ENCODE measurements at regions not wholly inside any gene's neighbourhood (a gene's known extent, or its start where the extent isn't known, plus 50 kb on each side); places are given as distances from the start of the nearest gene placed in this dataset.
"Not testable (repeated sequence)": the region's sequence is repeated elsewhere in the genome, so short reads cannot be mapped to it uniquely, and the experiment has no call there.

DNA sequence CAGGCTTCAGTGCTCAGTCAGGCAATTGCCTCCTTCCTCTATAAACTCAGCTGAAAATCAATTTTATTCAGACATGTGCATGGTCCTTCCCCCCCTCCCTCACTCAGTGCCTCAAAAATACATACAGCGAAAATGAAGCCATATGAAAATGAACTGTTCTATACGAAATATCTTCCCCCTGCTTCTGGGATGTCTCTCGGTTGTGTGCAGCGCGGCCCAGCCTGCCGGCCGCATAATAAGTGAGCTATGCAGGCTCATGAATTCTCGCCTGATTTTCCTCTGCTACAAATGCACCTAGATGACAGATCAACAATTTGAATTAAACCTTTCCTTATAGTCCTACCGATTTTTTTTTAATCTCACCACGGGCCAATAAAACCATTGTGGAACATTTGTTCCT lies 252.9 kb downstream of the CRLF2 start:
- no peak for FAIRE-seq
- DNase-seq (ENCODE audit: low spot score): no peak

DNA sequence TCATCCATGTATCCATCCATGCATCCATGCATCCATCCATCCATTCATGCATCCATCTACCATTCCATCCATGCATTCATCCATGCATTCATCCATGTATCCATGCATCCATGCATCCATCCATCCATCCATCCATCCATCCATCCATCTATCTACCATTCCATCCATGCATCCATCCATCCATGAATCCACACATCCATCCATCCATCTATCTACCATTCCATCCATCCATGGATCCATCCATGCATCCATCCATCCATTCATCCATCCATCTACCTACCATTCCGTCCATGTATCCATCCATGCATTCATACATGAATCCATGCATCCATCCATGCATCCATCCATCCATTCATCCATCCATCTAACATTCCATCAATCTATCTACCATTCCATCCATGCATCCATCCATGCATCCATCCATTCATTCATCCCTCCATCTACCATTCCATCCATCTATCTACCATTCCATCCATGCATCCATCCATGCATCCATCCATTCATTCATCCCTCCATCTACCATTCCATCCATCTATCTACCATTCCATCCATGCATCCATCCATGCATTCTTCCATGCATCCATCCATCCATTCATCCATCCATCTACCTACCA lies 257.2 kb downstream of the CRLF2 start:
- DNase-seq (ENCODE audit: low spot score); FAIRE-seq: not testable (repeated sequence)

- FAIRE-seq: no peak
These were observed 258.5 kb downstream of the CRLF2 start for GRCh38 chrX:953879-954482.

GRCh38 chrX:952816-953215 lies 259.6 kb downstream of the CRLF2 start:
- no peak for DNase-seq (ENCODE audit: low spot score)
- FAIRE-seq: no peak

More at GRCh38 chrX:953879-954482, 258.5 kb downstream of the CRLF2 start:
- DNase-seq (ENCODE audit: low spot score): no peak

GRCh38 chrX:947262-947661 lies 265.2 kb downstream of the CRLF2 start:
- DNase-seq (ENCODE audit: low spot score); FAIRE-seq: not testable (repeated sequence)

GRCh38 chrX:943035-943434 lies 269.4 kb downstream of the CRLF2 start:
- no peak for DNase-seq (ENCODE audit: low spot score)
- FAIRE-seq: no peak

DNA sequence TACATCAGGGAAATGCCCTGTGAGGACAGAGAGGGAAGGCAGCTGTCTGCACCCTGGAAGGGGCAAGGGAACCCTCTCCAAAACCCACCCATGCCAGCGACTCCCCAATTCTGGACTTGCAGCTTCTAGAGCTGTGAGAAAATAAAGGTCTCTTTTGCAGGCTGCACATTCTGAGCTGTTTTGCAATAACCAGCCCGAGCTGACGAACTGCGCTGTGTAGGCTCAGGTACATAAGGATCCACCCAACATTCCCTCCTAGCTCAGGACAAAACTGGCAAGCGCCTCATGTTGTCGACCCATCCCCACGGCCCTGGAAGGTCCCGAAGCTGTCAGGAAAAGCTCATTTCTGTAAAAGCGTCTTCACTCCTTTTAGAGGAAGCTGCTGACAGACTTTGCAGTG lies 271.8 kb downstream of the CRLF2 start:
- DNase-seq (ENCODE audit: low spot score): no peak
- no peak for FAIRE-seq

DNA sequence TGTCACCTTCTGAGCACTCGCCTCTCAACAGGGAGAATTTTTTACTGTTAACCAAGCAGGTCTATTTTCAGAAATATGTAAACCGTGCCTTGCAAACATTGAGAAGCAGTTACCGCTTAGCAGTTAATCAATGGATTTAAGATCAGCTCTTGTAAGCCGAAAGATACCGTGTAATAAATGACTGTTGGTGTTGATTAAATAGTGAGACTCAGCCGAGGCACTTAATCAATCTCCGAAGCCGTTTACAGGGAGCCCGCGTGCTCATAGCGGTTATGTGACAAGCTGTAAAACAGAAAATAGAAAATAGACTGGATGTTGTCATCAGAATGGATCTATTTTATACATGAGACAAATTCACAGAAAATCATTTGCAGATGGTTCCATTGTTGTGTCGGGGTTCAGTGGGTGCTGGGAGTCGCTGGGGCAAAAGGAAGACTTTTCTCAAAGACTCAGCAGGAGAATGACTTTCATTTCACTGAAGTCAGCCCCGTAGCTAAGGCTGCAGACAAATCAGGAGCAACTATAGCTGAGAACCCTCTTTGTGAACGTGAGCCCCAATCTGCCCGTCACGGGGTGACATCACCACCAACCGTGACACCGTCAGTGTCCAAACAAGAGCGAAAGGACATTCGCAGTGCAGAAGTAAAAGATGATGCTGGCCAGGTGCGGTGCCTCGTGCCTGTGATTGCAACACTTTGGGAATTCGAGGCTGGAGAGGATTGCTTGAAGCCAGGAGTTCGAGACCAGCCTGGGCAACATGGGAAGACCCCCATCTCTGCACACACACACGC lies 275.3 kb downstream of the CRLF2 start:
- no peak for DNase-seq (ENCODE audit: low spot score)
- no peak for FAIRE-seq

DNA sequence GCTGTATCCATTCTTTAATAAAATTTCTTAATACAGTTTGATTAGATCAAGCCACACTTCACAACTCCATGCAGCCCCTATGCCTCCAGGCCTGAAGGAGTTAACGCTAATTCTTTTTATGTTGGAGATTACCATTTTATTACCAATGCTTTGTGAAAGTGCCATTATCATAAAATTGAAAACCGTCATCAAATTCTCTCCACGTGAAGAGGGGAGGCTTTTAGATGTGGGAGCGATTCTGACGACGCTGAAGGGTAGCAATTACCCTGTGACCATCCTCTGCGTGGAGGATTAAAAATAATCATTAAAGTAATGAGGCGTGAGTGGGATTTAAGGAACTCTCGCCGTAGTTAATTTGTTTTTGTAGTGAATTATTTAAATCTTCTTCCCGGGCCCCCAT lies 278.8 kb downstream of the CRLF2 start:
- DNase-seq (ENCODE audit: low spot score) (no peak), FAIRE-seq (no peak)

GRCh38 chrX:928606-929005 lies 283.8 kb downstream of the CRLF2 start:
- FAIRE-seq: no peak
- DNase-seq (ENCODE audit: low spot score): no peak

- FAIRE-seq: no peak
- no peak for DNase-seq (ENCODE audit: low spot score)
These were observed 285.5 kb downstream of the CRLF2 start for GRCh38 chrX:926991-927390.

DNA sequence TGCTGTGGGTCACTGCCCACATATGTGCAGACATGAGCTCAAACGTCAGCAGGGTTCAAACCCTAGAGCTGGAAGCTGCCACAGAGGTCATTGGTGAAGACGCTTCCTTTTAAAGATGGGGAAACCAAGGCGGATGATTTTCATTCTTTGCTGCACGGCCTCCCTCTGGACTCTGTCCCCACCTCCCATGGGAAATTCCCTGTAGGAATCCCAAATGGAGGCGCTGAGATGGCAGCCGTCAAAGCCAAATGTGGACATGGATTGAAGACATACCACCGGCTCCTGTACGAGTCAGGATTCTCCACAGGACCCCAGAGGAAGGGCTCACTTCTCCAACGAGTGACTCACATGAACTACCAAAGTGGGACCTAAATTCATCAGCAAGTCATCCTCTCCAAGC lies 286.4 kb downstream of the CRLF2 start:
- FAIRE-seq (no peak), DNase-seq (ENCODE audit: low spot score) (no peak)

- DNase-seq (ENCODE audit: low spot score) (no peak), FAIRE-seq (no peak)
These were observed 286.8 kb downstream of the CRLF2 start for GRCh38 chrX:925652-926061.

DNA sequence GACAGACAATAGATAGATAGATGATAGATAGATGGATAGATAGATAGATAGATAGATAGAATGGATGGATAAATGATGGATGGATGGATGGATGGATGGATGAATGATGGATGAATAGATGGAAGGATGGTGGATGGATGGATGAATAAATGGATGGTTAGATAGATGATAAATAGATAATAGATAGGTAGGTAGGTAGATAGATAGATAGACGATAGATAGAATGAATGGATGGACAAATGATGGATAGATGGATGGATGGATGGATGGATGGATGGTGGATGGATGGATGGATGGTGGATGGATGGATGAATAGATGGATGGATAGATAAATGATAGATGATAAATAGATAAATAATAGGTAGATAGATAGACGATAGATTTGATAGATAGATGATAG lies 287.4 kb downstream of the CRLF2 start:
- DNase-seq (ENCODE audit: low spot score) (no peak), FAIRE-seq (no peak)

DNA sequence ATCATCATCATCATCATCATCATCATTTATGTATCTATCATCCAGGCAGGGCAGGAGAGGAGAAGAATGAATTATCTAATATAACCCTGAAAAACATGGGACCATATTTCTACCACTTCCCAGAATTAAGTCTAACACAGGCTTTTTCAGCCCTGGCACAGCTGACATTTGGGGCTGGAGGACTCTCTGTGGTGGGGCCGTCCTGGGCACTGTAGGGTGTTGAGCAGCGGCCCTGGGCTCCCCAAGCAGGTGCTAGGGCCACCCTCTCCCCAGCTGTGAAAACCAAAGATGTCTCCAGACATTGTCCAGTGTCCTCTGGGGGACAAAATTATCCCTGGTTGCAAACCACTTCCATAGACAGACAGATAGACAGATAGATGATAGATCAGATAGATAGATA lies 288.4 kb downstream of the CRLF2 start:
- DNase-seq (ENCODE audit: low spot score) (no peak), FAIRE-seq (no peak)

- no peak for FAIRE-seq
These were observed 289.7 kb downstream of the SHOX start for GRCh38 chrX:920234-920799.

GRCh38 chrX:916230-916599 lies 285.6 kb downstream of the SHOX start:
- no peak for FAIRE-seq
- DNase-seq (ENCODE audit: low spot score): no peak

More at GRCh38 chrX:920234-920799, 289.7 kb downstream of the SHOX start:
- DNase-seq (ENCODE audit: low spot score): no peak

DNA sequence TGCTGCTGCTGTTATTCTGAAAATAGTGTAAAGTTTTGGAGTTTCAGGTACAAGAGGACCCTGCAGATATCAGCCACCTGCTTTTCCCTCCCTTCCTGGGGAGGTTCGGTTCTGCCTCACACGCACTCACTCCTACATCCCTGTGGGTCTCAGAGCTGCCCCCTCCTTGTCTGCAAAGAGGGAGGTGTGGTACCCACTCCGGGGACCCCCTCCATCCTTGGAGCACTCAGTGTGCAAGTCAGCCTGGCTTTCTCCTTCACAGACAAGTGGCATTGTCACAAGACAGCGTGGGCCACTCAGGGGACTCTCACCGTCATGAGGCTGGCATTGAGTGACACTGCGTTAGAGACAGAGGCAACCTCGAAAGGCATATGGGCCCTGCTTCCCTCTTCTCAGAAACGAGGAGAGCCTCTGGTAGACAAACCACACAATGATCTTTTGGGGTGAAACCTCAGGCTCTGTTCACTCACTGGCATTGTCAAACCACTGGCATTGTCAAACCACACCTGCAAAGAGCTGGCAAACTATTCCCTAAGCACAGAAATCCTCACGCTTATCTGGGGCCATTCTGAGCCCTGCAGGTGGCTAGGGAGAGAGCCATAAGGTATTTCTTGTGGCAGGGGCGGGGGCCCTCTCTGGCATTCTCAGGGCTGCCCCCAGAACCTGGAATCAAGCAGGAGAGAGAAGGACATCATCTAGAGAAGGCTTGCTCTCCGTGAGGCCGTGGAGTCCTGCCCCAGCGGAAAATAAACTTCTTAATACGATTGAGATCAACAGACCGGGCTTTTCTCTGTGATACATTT lies 285.0 kb downstream of the SHOX start:
- DNase-seq (ENCODE audit: low spot score): no peak
- no peak for FAIRE-seq

DNA sequence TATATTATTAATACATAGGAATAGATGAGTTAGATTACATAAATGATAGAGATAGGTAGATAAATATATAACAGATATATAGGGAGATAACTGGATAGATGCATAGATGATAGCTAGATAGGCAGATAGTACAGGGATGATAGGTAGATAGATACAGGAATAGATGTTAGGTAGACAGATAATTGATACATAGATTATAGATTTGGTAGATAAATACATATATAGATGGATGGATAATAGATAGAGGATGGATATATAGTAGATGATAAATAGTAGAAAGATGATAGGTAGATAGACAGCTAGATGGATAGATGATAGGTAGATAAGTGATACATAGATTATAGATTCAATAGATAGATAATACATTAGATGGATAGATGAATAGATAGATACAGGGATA lies 283.6 kb downstream of the SHOX start:
- no peak for FAIRE-seq
- no peak for DNase-seq (ENCODE audit: low spot score)

- DNase-seq (ENCODE audit: low spot score) (no peak), FAIRE-seq (no peak)
These were observed 282.1 kb downstream of the SHOX start for GRCh38 chrX:912677-913076.

DNA sequence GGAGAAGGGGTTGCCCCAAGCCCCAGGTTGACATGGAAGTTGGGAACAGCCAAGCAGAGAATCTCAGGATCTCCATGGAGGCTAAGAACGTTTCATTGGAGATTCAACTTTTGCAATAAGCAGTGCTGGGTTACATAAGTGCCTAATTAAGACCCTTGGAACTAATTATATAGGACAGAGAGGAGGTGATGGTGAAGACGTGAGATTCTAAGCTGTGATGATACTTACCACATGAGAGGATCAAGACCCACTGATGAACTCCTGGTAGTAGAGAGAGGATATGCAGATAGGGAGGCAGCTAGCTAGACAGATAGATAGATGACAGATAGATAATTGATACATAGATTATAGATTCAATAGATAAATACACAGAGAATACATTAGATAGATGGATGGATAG lies 278.5 kb downstream of the SHOX start:
- FAIRE-seq; DNase-seq (ENCODE audit: low spot score): not testable (repeated sequence)

GRCh38 chrX:906586-906985 lies 276.0 kb downstream of the SHOX start:
- no peak for FAIRE-seq

More at GRCh38 chrX:906586-906985, 276.0 kb downstream of the SHOX start:
- DNase-seq (ENCODE audit: low spot score): no peak
